Activated naive CD8-positive, alpha-beta T cell treated with anti-CD3 and anti-CD28 coated beads for 36 hours (primary cell): ENCODE measurements at regions not wholly inside any gene's neighbourhood (a gene's known extent, or its start where the extent isn't known, plus 50 kb on each side); places are given as distances from the start of the nearest gene placed in this dataset.
"Not testable (repeated sequence)": the region's sequence is repeated elsewhere in the genome, so short reads cannot be mapped to it uniquely, and the experiment has no call there.

ENCODE experiments used
- DNase-seq: peaks from one replicate; pipeline ENCODE4 v3.0.0; 2021
- H3K27ac Mint-ChIP-seq: one replicate; pipeline ENCODE4 v1.8.0; 2022; ENCODE audit warnings: mild to moderate bottlenecking, moderate library complexity, mixed read lengths
- H3K27me3 Mint-ChIP-seq: one replicate; pipeline ENCODE4 v1.8.0; 2022; ENCODE audit warnings: mild to moderate bottlenecking, mixed read lengths
- H3K36me3 Mint-ChIP-seq: one replicate; pipeline ENCODE4 v1.8.0; 2021; ENCODE audit warnings: mild to moderate bottlenecking, mixed read lengths
- H3K4me1 Mint-ChIP-seq: one replicate; pipeline ENCODE4 v1.8.0; 2021; ENCODE audit warnings: mixed read lengths
- H3K4me3 Mint-ChIP-seq: one replicate; pipeline ENCODE4 v1.8.0; 2022; ENCODE audit warnings: mild to moderate bottlenecking, moderate library complexity, mixed read lengths
- H3K9me3 Mint-ChIP-seq: one replicate; pipeline ENCODE4 v1.8.0; 2022; ENCODE audit warnings: mixed read lengths

DNA sequence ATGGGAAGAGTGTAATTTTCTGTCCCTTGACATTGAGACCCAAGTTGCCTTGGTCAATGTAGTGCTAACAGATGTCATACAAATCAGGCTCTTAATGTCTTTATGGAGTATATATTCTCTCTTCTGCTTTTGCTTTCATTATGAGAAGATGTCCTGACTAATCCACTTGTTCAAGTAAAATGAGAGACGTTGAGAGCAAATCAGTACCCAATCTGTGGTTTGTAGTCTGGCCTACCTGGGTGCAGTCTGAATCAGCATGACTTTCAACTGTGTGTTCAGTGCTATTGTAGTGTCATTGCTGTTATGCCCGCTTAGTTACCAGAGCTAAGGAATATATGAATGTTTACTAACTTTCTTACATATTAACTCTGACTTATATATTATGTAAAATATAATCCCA, 612.4 kb downstream of the ANKRD7 start:
- Mint-ChIP-seq H3K36me3 (no peaks in the 10 kb centered on the region), H3K27me3 (no peaks in the 10 kb centered on the region), H3K27ac (no peak overlapping the region), H3K4me1 (no peaks in the 10 kb centered on the region), H3K9me3 (no peaks in the 10 kb centered on the region), H3K4me3 (no peak overlapping the region)
- no peak for DNase-seq

GRCh38 chr7:118839515-118839914, 615.0 kb downstream of the ANKRD7 start:
- H3K9me3 Mint-ChIP-seq: peaks cover 2% of the 10 kb centered on the region
- no peaks in the 10 kb centered on the region for H3K36me3 Mint-ChIP-seq
- no peak overlapping the region for H3K27ac Mint-ChIP-seq
- H3K27me3 Mint-ChIP-seq: no peaks in the 10 kb centered on the region
- no peaks in the 10 kb centered on the region for H3K4me1 Mint-ChIP-seq
- no peak overlapping the region for H3K4me3 Mint-ChIP-seq
- DNase-seq: no peak

DNA sequence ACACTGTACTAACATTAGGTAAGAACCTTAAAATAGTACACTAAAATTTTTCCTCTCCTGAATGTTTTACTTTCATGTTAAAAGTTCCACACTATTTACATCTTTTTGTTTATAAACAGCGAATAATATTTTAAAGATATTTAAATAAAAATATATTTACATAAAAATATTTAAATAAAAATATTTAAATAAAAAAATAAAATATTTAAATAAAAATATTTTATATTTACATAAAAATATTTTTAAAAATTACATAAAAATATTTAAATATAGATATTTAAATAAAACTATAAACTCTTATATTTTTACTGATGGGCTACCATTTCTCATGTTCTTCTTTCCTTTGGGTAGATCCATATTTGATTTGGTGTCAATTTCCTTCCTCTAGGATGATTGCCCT, 619.0 kb downstream of the ANKRD7 start:
- no peak overlapping the region for H3K4me3 Mint-ChIP-seq
- H3K4me1 Mint-ChIP-seq: no peaks in the 10 kb centered on the region
- H3K9me3 Mint-ChIP-seq: peaks cover 4% of the 10 kb centered on the region
- no peak for DNase-seq
- H3K27ac Mint-ChIP-seq: no peak overlapping the region
- no peaks in the 10 kb centered on the region for H3K27me3 Mint-ChIP-seq
- H3K36me3 Mint-ChIP-seq: no peaks in the 10 kb centered on the region

- Mint-ChIP-seq H3K27me3 (no peaks in the 10 kb centered on the region), H3K27ac (no peak overlapping the region), H3K36me3 (no peaks in the 10 kb centered on the region), H3K4me3 (no peak overlapping the region), H3K4me1 (no peaks in the 10 kb centered on the region), H3K9me3 (peaks cover 4% of the 10 kb centered on the region)
- DNase-seq: no peak
Measured at GRCh38 chr7:118844748-118845147, 620.2 kb downstream of the ANKRD7 start.

DNA sequence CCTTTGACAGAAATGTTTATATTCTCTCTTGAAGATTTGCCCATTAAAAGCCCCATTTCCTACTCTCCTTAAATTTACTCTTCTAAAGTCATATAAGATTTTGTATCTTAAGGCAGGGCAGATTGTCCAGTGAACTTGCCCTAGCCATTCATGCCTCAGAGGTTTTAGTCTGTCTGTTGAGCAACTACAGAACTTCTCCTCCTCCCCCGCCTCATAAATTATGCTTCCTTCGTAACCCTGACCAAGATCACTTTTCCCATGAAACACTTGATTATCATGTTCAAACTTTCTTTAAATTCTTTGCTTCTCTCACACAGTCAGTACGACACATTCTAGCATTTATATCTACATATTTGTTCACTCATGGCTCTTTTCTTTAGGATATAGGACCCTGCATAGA, 621.3 kb downstream of the ANKRD7 start:
- no peaks in the 10 kb centered on the region for H3K27me3 Mint-ChIP-seq
- no peak overlapping the region for H3K27ac Mint-ChIP-seq
- no peak for DNase-seq
- no peaks in the 10 kb centered on the region for H3K36me3 Mint-ChIP-seq
- peaks cover 4% of the 10 kb centered on the region for H3K9me3 Mint-ChIP-seq
- H3K4me3 Mint-ChIP-seq: no peak overlapping the region
- H3K4me1 Mint-ChIP-seq: no peaks in the 10 kb centered on the region

DNA sequence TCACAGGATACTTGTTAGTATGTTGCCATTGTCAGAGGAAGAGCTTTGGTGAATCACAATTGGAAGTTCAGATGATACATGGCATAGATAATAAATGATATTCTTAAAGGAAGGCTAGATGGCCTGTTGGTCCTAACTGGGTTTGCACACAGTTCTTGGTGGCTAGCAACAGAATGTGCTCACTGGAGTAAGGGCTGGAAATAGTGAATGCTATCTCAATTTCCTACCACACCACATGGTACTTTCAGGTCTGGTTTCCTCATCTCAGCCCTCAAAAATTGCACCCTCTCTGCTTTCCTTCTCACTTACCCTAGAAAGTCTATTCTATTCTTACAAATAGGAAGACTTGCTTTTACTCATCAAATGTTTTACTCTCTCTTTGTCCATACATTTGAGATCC, 622.5 kb downstream of the ANKRD7 start:
- Mint-ChIP-seq H3K36me3 (no peaks in the 10 kb centered on the region), H3K4me1 (no peaks in the 10 kb centered on the region), H3K9me3 (peaks cover 4% of the 10 kb centered on the region), H3K4me3 (no peak overlapping the region), H3K27me3 (no peaks in the 10 kb centered on the region), H3K27ac (no peak overlapping the region)
- DNase-seq: no peak

GRCh38 chr7:118855290-118855689, 630.8 kb downstream of the ANKRD7 start:
- no peak overlapping the region for H3K4me3 Mint-ChIP-seq
- no peaks in the 10 kb centered on the region for H3K4me1 Mint-ChIP-seq
- DNase-seq: no peak
- H3K36me3 Mint-ChIP-seq: no peaks in the 10 kb centered on the region
- no peak overlapping the region for H3K27ac Mint-ChIP-seq
- no peaks in the 10 kb centered on the region for H3K9me3 Mint-ChIP-seq
- no peaks in the 10 kb centered on the region for H3K27me3 Mint-ChIP-seq

DNA sequence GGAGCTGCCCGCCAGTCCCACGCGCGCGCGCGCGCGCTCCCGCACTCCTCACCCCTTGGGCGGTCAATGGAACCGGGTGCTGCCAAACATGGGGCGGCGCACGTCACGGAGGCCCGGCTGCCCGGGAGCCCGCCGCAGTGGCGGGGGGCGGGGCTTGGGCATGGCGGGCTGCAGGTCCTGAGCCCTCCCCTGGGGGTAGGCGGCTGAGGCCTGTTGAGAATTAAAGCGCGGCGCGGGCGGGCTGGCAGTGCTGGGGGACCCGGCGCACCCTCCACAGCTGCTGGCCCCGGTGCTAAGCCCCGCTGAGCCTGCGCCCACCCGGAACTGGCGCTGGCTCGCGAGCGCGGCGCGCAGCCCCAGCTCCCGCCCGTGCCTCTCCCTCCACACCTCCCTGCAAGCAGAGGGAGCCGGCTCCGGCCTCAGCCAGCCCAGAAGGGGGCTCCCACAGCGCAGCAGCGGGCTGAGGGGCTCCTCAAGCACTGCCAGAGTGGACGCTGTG, 634.2 kb downstream of the ANKRD7 start:
- H3K36me3 Mint-ChIP-seq: no peaks in the 10 kb centered on the region
- H3K4me3 Mint-ChIP-seq: no peak overlapping the region
- no peak overlapping the region for H3K27ac Mint-ChIP-seq
- no peaks in the 10 kb centered on the region for H3K9me3 Mint-ChIP-seq
- no peak for DNase-seq
- H3K4me1 Mint-ChIP-seq: no peaks in the 10 kb centered on the region
- no peaks in the 10 kb centered on the region for H3K27me3 Mint-ChIP-seq

DNA sequence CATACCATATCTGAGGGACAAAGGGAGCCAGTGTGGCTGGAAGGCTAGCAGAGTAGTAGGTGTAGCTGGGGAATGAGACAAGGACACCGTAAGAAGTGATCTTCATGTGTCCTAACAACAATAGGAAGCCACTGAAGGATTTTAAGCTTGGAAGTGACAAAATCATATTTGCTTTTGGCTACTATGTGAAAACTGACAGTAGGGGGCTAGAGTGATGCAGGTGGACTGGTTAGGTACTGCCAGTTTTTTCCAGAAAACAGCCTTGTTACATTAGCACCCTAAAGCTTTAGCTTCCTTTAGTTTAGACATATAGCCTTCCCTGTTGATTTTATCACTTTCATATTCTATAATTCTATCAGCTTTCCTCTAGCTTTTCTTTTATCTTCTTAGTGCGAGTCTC, 637.1 kb downstream of the ANKRD7 start:
- H3K9me3 Mint-ChIP-seq: no peaks in the 10 kb centered on the region
- no peaks in the 10 kb centered on the region for H3K27me3 Mint-ChIP-seq
- no peaks in the 10 kb centered on the region for H3K4me1 Mint-ChIP-seq
- no peak overlapping the region for H3K27ac Mint-ChIP-seq
- no peak overlapping the region for H3K4me3 Mint-ChIP-seq
- no peak for DNase-seq
- H3K36me3 Mint-ChIP-seq: no peaks in the 10 kb centered on the region

- Mint-ChIP-seq H3K4me1 (no peaks in the 10 kb centered on the region), H3K9me3 (no peaks in the 10 kb centered on the region), H3K27ac (no peak overlapping the region), H3K4me3 (no peak overlapping the region), H3K27me3 (no peaks in the 10 kb centered on the region), H3K36me3 (no peaks in the 10 kb centered on the region)
- DNase-seq: no peak
Measured at GRCh38 chr7:118862740-118863139, 638.2 kb downstream of the ANKRD7 start.

DNA sequence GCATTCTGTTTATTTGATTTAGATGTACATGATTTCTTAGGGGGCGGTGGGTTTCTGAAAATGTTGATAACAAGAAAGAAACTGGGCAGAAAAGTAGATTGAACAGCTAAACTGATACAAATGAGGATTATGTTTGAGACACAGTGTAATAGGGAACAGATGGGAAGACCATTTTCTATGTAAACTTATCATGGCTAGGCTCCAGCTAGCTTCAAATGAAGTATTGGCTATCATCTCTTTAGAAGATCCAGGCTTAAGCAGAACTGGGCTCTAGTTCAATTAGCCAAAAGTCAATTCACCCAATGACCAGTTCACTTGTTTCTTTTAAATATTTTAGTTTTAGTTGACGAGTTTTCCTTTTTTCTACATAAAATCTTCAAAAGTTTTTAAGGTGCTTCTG, 639.5 kb downstream of the ANKRD7 start:
- no peak overlapping the region for H3K4me3 Mint-ChIP-seq
- no peaks in the 10 kb centered on the region for H3K9me3 Mint-ChIP-seq
- H3K27me3 Mint-ChIP-seq: no peaks in the 10 kb centered on the region
- no peaks in the 10 kb centered on the region for H3K36me3 Mint-ChIP-seq
- DNase-seq: no peak
- no peak overlapping the region for H3K27ac Mint-ChIP-seq
- H3K4me1 Mint-ChIP-seq: no peaks in the 10 kb centered on the region

GRCh38 chr7:118867860-118868259, 643.4 kb downstream of the ANKRD7 start:
- no peaks in the 10 kb centered on the region for H3K4me1 Mint-ChIP-seq
- H3K9me3 Mint-ChIP-seq: no peaks in the 10 kb centered on the region
- no peak overlapping the region for H3K4me3 Mint-ChIP-seq
- no peak for DNase-seq
- no peaks in the 10 kb centered on the region for H3K36me3 Mint-ChIP-seq
- H3K27me3 Mint-ChIP-seq: no peaks in the 10 kb centered on the region
- no peak overlapping the region for H3K27ac Mint-ChIP-seq

DNA sequence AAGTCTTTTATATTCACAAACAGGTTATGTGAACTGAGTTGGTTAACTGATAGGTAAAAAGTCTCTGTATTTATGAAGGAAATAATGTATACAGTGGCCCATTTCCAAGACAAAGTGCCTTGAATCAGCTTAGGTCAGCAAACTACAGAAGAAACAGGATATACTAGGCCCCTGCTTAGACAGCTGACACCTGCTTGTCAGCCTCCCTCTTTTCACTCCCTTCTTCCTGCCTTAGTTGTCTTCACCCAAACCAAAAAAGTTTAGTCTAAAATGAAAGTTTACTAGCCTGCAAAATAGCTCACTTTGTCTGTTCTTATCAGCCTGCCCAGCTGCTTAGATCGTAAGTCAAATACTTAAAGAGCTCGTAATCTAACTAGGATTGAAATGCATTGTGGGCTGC, 644.6 kb downstream of the ANKRD7 start:
- not testable (repeated sequence) for H3K4me1 Mint-ChIP-seq, H3K9me3 Mint-ChIP-seq, H3K27ac Mint-ChIP-seq, H3K36me3 Mint-ChIP-seq, H3K4me3 Mint-ChIP-seq, H3K27me3 Mint-ChIP-seq, DNase-seq

DNA sequence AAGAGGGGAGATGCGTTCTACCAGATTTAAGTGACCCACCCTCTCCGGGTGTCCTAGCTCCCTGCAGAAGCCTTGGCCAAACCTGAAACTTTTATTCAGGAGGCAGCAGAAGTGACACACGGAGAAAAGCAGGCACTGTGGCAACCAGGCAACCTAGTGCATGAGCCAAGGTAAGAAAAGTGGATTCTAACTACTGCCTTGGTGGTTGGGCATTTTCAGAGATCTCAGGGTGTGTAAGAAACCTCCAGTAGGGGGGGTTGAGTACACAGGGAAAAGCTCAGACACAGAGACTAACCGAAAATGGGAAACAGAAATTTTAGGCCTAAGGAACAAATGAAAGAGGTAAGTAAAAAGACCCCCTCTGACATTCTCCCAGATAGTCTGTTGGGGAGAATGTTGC, 645.7 kb downstream of the ANKRD7 start:
- H3K9me3 Mint-ChIP-seq: no peaks in the 10 kb centered on the region

DNA sequence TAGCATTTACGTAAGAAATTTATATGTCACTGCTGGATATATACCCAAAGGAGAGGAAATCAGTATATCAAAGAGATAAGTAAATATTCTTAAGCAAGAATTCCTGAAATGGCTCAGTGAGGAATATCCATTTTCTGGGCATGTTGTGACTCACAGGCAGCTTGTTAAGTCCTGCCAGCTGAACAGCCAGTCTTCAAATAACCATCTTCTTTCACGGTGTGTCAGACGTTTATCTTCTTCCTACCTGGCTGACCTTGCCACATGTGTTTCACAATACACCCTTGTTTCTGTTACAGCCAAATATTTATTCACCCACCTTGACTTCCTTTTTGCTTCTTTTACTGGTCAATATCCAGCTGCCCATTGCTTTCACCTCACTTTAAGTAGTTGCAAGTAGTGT, 648.1 kb downstream of the ANKRD7 start:
- H3K27ac Mint-ChIP-seq: no peak overlapping the region
- no peaks in the 10 kb centered on the region for H3K27me3 Mint-ChIP-seq
- no peak overlapping the region for H3K4me3 Mint-ChIP-seq
- H3K4me1 Mint-ChIP-seq: no peaks in the 10 kb centered on the region
- no peaks in the 10 kb centered on the region for H3K9me3 Mint-ChIP-seq
- H3K36me3 Mint-ChIP-seq: no peaks in the 10 kb centered on the region
- DNase-seq: no peak

More for the DNA sequence above, 645.7 kb downstream of the ANKRD7 start:
- no peak overlapping the region for H3K4me3 Mint-ChIP-seq
- H3K36me3 Mint-ChIP-seq: no peaks in the 10 kb centered on the region
- no peaks in the 10 kb centered on the region for H3K27me3 Mint-ChIP-seq
- no peak overlapping the region for H3K27ac Mint-ChIP-seq
- no peaks in the 10 kb centered on the region for H3K4me1 Mint-ChIP-seq
- DNase-seq: no peak

DNA sequence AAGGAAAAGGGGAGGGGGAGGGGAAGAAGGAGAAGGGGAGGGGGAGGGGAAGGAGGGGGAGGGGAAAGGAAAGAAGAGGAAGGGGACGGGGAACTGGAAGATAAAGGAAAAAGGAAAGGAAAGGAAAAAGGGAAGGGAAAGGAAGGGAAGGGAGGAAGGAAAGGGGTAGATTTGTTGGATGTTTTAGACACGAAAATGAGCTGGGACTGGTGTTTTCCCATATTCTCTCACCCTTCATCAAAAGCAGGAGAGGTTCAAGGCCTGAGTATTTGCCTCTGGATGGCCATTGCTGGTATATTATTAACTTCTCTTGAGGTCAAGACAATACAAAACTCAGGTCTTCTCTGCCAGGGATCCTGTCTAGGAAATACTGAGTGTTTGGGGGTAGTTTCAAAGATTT, 652.7 kb downstream of the ANKRD7 start:
- Mint-ChIP-seq H3K9me3 (peaks cover 3% of the 10 kb centered on the region), H3K27ac (no peak overlapping the region), H3K4me3 (no peak overlapping the region), H3K4me1 (no peaks in the 10 kb centered on the region), H3K36me3 (no peaks in the 10 kb centered on the region), H3K27me3 (no peaks in the 10 kb centered on the region)
- DNase-seq: no peak

DNA sequence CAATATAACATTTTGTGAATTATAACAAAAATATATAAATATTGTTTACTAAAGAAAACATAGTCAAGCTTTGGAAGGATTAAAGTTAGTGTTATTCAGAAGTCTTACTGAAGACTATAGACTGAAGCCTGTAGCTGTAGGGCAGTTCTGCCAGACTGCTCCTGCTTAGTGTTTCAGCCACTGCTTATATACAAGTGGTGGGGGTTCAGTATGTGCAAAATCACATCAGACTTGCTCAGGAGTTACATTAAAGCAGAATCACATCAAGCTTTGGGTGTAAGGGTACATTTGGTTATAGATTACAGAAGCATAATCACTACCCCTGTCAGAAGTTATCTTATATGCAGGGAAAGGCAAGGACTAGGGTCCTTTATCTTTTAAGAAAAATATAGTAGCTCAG, 653.8 kb downstream of the ANKRD7 start:
- Mint-ChIP-seq H3K27ac (no peak overlapping the region), H3K9me3 (peaks cover 3% of the 10 kb centered on the region), H3K36me3 (no peaks in the 10 kb centered on the region), H3K4me3 (no peak overlapping the region), H3K27me3 (no peaks in the 10 kb centered on the region), H3K4me1 (no peaks in the 10 kb centered on the region)
- no peak for DNase-seq
